ENCODE measurements at regions not wholly inside any gene's neighbourhood (a gene's known extent, or its start where the extent isn't known, plus 50 kb on each side); places are given as distances from the start of the nearest gene placed in this dataset.

DNA sequence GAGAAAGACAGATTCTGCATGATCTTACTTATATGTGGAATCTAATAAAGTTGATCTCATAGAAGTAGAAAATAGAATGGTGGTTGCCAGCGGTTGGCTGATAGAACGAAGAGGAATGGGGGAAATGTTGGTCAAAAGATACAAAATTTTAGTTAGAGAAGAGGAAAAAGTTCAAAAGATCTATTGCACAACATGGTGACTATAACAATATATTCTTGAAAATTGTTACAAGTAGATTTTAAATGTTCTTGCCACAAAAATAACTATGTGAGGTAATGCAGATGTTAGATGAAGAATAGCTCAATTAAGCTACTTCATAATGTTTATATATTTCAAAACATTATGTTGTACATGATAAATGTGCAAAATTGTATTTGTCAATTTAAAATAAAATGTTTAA is 112.3 kb upstream of the SMIM30 start:
- intact Hi-C loops (cut with micrococcal nuclease; ENCODE audit: unreplicated experiment), result no loop called here
- H3K4me2 ChIP-seq (ENCODE audit: control insufficient read depth, insufficient read depth), result no peak overlapping the region

DNA sequence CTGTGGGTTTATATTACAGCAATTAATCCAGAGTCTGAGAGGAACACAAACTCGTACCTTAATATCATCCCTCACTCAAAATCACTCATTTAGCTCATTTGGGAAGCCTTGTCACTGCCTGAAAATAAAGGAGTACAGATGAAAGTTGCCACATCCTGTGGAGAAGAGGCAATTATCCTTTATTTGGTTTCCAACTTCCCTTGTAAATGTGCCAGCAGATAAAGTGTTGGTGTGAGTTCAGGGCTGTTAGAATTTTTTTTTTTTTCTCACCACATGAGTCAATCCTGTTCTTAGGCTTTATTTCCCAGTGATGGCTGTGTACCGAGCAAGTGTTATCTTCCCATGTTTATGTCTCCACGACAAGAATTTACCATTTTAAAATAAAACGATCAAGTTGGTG is 99.0 kb upstream of the SMIM30 start:
- FAIRE-seq (no peak), ATAC-seq (no peak), DNase-seq (ENCODE audit: low read depth, low spot score) (no peak)
- WGBS (ENCODE audit: insufficient coverage, insufficient replicate concordance, low lambda C conversion rate, missing lambda C conversion rate), result 44% methylated on average over 4 of the region's 4 CpGs
- SMC1A ChIA-PET (ENCODE audit: uncharacterized antibody, unreplicated experiment), result interaction anchor here (1.0 kb wide), 1 partner anchor 419 kb away, joined by 3 read pairs; no protein-coding TSS in a partner anchor
- no peak overlapping the region for H3K9ac ChIP-seq (ENCODE audit: control insufficient read depth, insufficient read depth, low read length)
- H3K4me2 ChIP-seq (ENCODE audit: control insufficient read depth, insufficient read depth), result no peak overlapping the region
- no peaks in the 10 kb centered on the region for H3K36me3 ChIP-seq (ENCODE audit: control insufficient read depth in 2 of 2, insufficient read depth in 2 of 2, low read length in 1 of 2)
- no peak overlapping the region for H3K27ac ChIP-seq (ENCODE audit: control insufficient read depth, insufficient read depth)
- in situ Hi-C loops (cut with MboI), result no loop called here
- POLR2A ChIA-PET, result no interaction called here
- no peaks in the 10 kb centered on the region for H4K20me1 ChIP-seq (ENCODE audit: control insufficient read depth, insufficient read depth)
- CTCF ChIA-PET, result no interaction called here
- intact Hi-C loops (cut with micrococcal nuclease; ENCODE audit: unreplicated experiment), result no loop called here
- H3K4me1 ChIP-seq (ENCODE audit: control insufficient read depth, insufficient read depth, low read length), result no peaks in the 10 kb centered on the region
- no TSS peak for BruUV-seq (replicated peaks)
- no peak overlapping the region for H3K4me3 ChIP-seq
- no peaks in the 10 kb centered on the region for H3K27me3 ChIP-seq (replicated peaks in 1 of 2; ENCODE audit: control insufficient read depth in 2 of 2, insufficient read depth in 2 of 2, low read length in 1 of 2)
- no peaks in the 10 kb centered on the region for H3K79me2 ChIP-seq (ENCODE audit: control insufficient read depth, insufficient read depth, low read length)
- RAD21 ChIA-PET (ENCODE audit: unreplicated experiment), result no interaction called here
- no peak overlapping the region for H2AFZ ChIP-seq (ENCODE audit: control insufficient read depth, low read depth, low read length)
- no peaks in the 10 kb centered on the region for H3K9me3 ChIP-seq (replicated peaks; ENCODE audit: control insufficient read depth, insufficient read depth, low read length)
- TF ChIP-seq, protein P1, sequence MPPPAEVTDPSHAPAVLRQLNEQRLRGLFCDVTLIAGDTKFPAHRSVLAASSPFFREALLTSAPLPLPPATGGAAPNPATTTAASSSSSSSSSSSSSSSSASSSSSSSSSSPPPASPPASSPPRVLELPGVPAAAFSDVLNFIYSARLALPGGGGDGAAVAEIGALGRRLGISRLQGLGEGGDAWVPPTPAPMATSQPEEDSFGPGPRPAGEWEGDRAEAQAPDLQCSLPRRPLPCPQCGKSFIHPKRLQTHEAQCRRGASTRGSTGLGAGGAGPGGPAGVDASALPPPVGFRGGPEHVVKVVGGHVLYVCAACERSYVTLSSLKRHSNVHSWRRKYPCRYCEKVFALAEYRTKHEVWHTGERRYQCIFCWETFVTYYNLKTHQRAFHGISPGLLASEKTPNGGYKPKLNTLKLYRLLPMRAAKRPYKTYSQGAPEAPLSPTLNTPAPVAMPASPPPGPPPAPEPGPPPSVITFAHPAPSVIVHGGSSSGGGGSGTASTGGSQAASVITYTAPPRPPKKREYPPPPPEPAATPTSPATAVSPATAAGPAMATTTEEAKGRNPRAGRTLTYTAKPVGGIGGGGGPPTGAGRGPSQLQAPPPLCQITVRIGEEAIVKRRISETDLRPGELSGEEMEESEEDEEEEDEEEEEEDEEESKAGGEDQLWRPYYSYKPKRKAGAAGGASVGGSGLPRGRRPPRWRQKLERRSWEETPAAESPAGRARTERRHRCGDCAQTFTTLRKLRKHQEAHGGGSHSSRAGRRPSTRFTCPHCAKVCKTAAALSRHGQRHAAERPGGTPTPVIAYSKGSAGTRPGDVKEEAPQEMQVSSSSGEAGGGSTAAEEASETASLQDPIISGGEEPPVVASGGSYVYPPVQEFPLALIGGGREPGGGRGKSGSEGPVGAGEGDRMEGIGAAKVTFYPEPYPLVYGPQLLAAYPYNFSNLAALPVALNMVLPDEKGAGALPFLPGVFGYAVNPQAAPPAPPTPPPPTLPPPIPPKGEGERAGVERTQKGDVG (CRISPR knock-in tag; IDR thresholded peaks at IDR 0.05), result no peak
- TF ChIP-seq, protein P2, sequence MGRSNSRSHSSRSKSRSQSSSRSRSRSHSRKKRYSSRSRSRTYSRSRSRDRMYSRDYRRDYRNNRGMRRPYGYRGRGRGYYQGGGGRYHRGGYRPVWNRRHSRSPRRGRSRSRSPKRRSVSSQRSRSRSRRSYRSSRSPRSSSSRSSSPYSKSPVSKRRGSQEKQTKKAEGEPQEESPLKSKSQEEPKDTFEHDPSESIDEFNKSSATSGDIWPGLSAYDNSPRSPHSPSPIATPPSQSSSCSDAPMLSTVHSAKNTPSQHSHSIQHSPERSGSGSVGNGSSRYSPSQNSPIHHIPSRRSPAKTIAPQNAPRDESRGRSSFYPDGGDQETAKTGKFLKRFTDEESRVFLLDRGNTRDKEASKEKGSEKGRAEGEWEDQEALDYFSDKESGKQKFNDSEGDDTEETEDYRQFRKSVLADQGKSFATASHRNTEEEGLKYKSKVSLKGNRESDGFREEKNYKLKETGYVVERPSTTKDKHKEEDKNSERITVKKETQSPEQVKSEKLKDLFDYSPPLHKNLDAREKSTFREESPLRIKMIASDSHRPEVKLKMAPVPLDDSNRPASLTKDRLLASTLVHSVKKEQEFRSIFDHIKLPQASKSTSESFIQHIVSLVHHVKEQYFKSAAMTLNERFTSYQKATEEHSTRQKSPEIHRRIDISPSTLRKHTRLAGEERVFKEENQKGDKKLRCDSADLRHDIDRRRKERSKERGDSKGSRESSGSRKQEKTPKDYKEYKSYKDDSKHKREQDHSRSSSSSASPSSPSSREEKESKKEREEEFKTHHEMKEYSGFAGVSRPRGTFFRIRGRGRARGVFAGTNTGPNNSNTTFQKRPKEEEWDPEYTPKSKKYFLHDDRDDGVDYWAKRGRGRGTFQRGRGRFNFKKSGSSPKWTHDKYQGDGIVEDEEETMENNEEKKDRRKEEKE (IDR thresholded peaks at IDR 0.05), result no peak

More for the DNA sequence above, 112.3 kb upstream of the SMIM30 start:
- POLR2A ChIA-PET, result no interaction called here
- no peak overlapping the region for H3K27ac ChIP-seq (ENCODE audit: control insufficient read depth, insufficient read depth)
- WGBS (ENCODE audit: insufficient coverage, insufficient replicate concordance, low lambda C conversion rate, missing lambda C conversion rate), result 30% methylated on average over 2 of the region's 2 CpGs
- FAIRE-seq (no peak), DNase-seq (ENCODE audit: low read depth, low spot score) (no peak), ATAC-seq (no peak)
- no peaks in the 10 kb centered on the region; a peak in 1 of 4 replicates for H3K27me3 ChIP-seq (replicated peaks in 1 of 2; ENCODE audit: control insufficient read depth in 2 of 2, insufficient read depth in 2 of 2, low read length in 1 of 2)
- H4K20me1 ChIP-seq (ENCODE audit: control insufficient read depth, insufficient read depth), result no peaks in the 10 kb centered on the region
- no peak overlapping the region for H3K9ac ChIP-seq (ENCODE audit: control insufficient read depth, insufficient read depth, low read length)
- H2AFZ ChIP-seq (ENCODE audit: control insufficient read depth, low read depth, low read length), result no peak overlapping the region
- CTCF ChIA-PET, result no interaction called here
- no peak overlapping the region for H3K4me3 ChIP-seq
- in situ Hi-C loops (cut with MboI), result no loop called here
- no TSS peak for BruUV-seq (replicated peaks)
- H3K9me3 ChIP-seq (replicated peaks; ENCODE audit: control insufficient read depth, insufficient read depth, low read length), result no peaks in the 10 kb centered on the region
- H3K4me1 ChIP-seq (ENCODE audit: control insufficient read depth, insufficient read depth, low read length), result no peaks in the 10 kb centered on the region
- no peaks in the 10 kb centered on the region for H3K79me2 ChIP-seq (ENCODE audit: control insufficient read depth, insufficient read depth, low read length)
- no peak for TF ChIP-seq ZNF274 (IDR thresholded peaks at IDR 0.05; ENCODE audit: insufficient read depth, insufficient read length)
- TF ChIP-seq, protein P3, sequence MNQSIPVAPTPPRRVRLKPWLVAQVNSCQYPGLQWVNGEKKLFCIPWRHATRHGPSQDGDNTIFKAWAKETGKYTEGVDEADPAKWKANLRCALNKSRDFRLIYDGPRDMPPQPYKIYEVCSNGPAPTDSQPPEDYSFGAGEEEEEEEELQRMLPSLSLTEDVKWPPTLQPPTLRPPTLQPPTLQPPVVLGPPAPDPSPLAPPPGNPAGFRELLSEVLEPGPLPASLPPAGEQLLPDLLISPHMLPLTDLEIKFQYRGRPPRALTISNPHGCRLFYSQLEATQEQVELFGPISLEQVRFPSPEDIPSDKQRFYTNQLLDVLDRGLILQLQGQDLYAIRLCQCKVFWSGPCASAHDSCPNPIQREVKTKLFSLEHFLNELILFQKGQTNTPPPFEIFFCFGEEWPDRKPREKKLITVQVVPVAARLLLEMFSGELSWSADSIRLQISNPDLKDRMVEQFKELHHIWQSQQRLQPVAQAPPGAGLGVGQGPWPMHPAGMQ (IDR thresholded peaks at IDR 0.05; ENCODE audit: borderline replicate concordance), result no peak
- TF ChIP-seq RAD51 (IDR thresholded peaks at IDR 0.05), result no peak
- TF ChIP-seq BMI1 (IDR thresholded peaks at IDR 0.05; ENCODE audit: borderline replicate concordance), result no peak
- SMC1A ChIA-PET (ENCODE audit: uncharacterized antibody, unreplicated experiment), result interaction anchor here (0.6 kb wide), 1 partner anchor 235 kb away, joined by 3 read pairs; no protein-coding TSS in a partner anchor
- no peaks in the 10 kb centered on the region for H3K36me3 ChIP-seq (ENCODE audit: control insufficient read depth in 2 of 2, insufficient read depth in 2 of 2, low read length in 1 of 2)
- RAD21 ChIA-PET (ENCODE audit: unreplicated experiment), result no interaction called here
